ENCODE measurements at regions not wholly inside any gene's neighbourhood (a gene's known extent, or its start where the extent isn't known, plus 50 kb on each side); places are given as distances from the start of the nearest gene placed in this dataset.

DNA sequence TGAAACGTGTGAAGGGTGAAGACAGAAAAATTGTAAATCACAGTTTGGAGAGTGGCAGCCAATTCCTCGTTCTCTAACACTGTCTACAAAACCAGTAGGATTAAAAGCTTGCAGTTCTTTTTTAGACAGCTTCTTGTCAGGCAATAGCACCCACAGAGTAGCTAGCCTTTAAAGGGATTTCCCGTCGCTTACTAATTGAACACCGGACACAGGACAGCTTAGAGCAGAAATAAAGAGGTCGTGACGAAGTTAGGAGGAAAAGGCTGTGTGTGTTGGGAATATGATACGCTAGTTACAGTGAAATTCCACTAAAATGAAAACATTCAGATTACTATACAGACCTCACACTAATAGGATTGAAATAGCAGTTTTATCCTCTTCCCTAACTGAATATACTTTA, 149.1 kb upstream of the FLRT2 start:
- H3K27me3 ChIP-seq = no peaks in the 10 kb centered on the region
- TF ChIP-seq, protein P1, sequence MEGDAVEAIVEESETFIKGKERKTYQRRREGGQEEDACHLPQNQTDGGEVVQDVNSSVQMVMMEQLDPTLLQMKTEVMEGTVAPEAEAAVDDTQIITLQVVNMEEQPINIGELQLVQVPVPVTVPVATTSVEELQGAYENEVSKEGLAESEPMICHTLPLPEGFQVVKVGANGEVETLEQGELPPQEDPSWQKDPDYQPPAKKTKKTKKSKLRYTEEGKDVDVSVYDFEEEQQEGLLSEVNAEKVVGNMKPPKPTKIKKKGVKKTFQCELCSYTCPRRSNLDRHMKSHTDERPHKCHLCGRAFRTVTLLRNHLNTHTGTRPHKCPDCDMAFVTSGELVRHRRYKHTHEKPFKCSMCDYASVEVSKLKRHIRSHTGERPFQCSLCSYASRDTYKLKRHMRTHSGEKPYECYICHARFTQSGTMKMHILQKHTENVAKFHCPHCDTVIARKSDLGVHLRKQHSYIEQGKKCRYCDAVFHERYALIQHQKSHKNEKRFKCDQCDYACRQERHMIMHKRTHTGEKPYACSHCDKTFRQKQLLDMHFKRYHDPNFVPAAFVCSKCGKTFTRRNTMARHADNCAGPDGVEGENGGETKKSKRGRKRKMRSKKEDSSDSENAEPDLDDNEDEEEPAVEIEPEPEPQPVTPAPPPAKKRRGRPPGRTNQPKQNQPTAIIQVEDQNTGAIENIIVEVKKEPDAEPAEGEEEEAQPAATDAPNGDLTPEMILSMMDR (IDR thresholded peaks at IDR 0.05) = no peak
- H3K9me3 ChIP-seq = no peaks in the 10 kb centered on the region
- H3K36me3 ChIP-seq = no peaks in the 10 kb centered on the region
- no peak overlapping the region for H3K4me3 ChIP-seq (ENCODE audit: low read depth in 1 of 2, low read length in 1 of 2)
- no peaks in the 10 kb centered on the region for H3K4me1 ChIP-seq (ENCODE audit: control insufficient read depth in 1 of 2, insufficient read depth in 1 of 2, low read depth in 1 of 2, low read length in 1 of 2)
- H3K27ac ChIP-seq = no peak overlapping the region

DNA sequence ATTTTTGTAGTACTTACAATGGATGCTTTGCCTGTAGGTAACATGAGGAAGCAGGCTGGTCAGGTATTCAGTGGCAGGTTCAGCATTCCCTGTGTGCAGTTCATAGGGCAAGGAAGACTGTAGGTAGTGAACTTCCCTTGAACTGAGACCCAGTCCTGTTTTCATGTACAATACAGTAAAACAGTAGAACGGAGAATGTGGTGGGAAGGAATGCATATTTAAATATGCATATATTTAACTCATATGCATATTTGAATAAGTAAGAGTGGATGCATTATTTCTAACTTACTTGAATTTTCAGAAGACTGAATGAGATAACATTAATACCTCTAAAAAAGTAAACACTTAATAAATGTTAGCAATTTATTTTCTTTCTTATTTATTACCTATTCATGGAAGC, 147.6 kb upstream of the FLRT2 start:
- Histone ChIP-seq H3K4me3 (ENCODE audit: low read depth in 1 of 2, low read length in 1 of 2) (no peak overlapping the region), H3K36me3 (no peaks in the 10 kb centered on the region), H3K4me1 (ENCODE audit: control insufficient read depth in 1 of 2, insufficient read depth in 1 of 2, low read depth in 1 of 2, low read length in 1 of 2) (no peaks in the 10 kb centered on the region), H3K27ac (no peak overlapping the region), H3K27me3 (no peaks in the 10 kb centered on the region), H3K9me3 (no peaks in the 10 kb centered on the region)
- TF ChIP-seq, protein P1 (IDR thresholded peaks at IDR 0.05) = no peak

DNA sequence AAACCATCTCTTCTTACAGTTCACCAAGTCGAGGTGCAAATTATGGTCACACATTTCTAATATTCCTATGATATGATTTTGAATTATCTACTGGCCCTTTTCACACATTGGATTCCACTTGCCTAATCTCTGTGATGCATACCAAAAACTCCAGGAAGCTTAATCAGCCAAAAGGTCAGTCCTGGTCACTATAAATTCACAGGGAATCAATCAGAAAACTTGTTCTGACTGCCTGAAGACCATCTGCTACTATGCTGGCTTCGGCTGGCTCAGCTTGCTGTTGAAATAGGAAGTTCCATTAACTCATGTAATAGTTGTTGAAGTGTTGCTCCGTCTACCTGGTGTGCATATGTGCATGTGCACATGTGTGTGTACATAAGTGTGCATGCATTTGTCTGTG, 142.8 kb upstream of the FLRT2 start:
- Histone ChIP-seq H3K4me1 (ENCODE audit: control insufficient read depth in 1 of 2, insufficient read depth in 1 of 2, low read depth in 1 of 2, low read length in 1 of 2) (no peaks in the 10 kb centered on the region), H3K9me3 (no peaks in the 10 kb centered on the region), H3K27me3 (no peaks in the 10 kb centered on the region), H3K4me3 (ENCODE audit: low read depth in 1 of 2, low read length in 1 of 2) (no peak overlapping the region), H3K27ac (no peak overlapping the region), H3K36me3 (no peaks in the 10 kb centered on the region)
- TF ChIP-seq, protein P1 (IDR thresholded peaks at IDR 0.05) = no peak

DNA sequence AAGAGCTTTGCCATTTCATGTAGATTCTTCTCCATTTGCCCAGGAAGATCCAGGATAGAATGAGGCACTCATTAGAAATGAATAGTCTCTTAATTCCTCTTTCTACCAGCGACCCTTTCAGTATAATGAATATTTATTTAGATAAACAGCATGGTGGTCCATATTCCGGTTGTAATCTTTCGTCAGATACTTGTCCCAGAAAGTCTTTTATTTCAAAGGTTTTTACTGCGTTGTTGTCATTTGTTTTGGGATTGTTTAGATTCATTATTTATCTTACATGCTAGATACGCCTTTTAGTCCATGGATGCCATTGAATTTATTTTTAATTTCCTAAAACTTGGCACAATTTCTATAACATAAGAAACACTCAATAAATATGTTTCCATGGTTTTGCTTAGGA, 139.7 kb upstream of the FLRT2 start:
- Histone ChIP-seq H3K27me3 (no peaks in the 10 kb centered on the region), H3K36me3 (no peaks in the 10 kb centered on the region), H3K4me1 (ENCODE audit: control insufficient read depth in 1 of 2, insufficient read depth in 1 of 2, low read depth in 1 of 2, low read length in 1 of 2) (no peaks in the 10 kb centered on the region), H3K27ac (no peak overlapping the region), H3K9me3 (no peaks in the 10 kb centered on the region), H3K4me3 (ENCODE audit: low read depth in 1 of 2, low read length in 1 of 2) (no peak overlapping the region)
- TF ChIP-seq, protein P1 (IDR thresholded peaks at IDR 0.05) = no peak

DNA sequence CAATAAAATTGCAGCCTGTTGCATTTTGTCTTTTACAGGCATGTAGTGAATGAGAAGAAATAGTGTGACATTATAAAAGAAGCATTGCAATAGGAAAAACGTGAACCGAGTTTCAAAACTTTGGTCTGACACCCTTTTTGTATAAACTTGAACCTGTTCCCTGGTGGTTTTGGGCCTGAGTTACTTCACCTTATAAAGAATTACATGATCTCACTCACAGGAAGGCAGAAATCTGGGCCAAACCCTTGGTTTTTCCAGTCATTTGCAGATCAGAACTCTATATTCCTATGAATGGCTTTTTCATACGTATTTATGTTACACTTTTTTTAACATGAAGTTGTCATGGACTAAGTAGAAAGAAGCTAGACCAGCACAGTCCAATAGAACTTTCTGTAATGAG, 138.5 kb upstream of the FLRT2 start:
- Histone ChIP-seq H3K27ac (no peak overlapping the region), H3K36me3 (no peaks in the 10 kb centered on the region), H3K27me3 (no peaks in the 10 kb centered on the region), H3K4me3 (ENCODE audit: low read depth in 1 of 2, low read length in 1 of 2) (no peak overlapping the region), H3K9me3 (no peaks in the 10 kb centered on the region), H3K4me1 (ENCODE audit: control insufficient read depth in 1 of 2, insufficient read depth in 1 of 2, low read depth in 1 of 2, low read length in 1 of 2) (no peaks in the 10 kb centered on the region)
- TF ChIP-seq, protein P1 (IDR thresholded peaks at IDR 0.05) = no peak

DNA sequence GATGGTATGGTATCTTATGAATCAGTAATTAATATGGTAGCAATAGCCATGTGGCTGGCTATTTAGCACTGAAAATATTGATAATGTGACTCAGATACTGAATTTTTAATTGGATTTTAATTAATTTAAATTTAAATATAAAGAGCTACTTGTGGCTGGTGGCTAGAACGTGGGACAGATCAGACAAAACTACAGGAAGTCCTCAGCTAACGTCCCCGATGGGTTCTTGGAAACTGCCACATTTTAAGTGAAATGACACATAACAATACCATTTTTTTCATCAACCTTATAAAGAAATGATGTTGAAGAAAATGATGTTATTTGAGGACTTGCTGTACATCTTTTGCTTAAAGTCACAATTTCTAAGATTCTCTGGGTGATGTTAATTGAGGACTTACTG, 138.1 kb upstream of the FLRT2 start:
- H3K36me3 ChIP-seq = no peaks in the 10 kb centered on the region
- H3K4me3 ChIP-seq (ENCODE audit: low read depth in 1 of 2, low read length in 1 of 2) = no peak overlapping the region
- no peaks in the 10 kb centered on the region for H3K9me3 ChIP-seq
- H3K27me3 ChIP-seq = no peaks in the 10 kb centered on the region
- no peaks in the 10 kb centered on the region for H3K4me1 ChIP-seq (ENCODE audit: control insufficient read depth in 1 of 2, insufficient read depth in 1 of 2, low read depth in 1 of 2, low read length in 1 of 2)
- TF ChIP-seq, protein P1 (IDR thresholded peaks at IDR 0.05) = no peak
- H3K27ac ChIP-seq = no peak overlapping the region
